ENCODE measurements at regions not wholly inside any gene's neighbourhood (a gene's known extent, or its start where the extent isn't known, plus 50 kb on each side); places are given as distances from the start of the nearest gene placed in this dataset.
"Not testable (repeated sequence)": the region's sequence is repeated elsewhere in the genome, so short reads cannot be mapped to it uniquely, and the experiment has no call there.

DNA sequence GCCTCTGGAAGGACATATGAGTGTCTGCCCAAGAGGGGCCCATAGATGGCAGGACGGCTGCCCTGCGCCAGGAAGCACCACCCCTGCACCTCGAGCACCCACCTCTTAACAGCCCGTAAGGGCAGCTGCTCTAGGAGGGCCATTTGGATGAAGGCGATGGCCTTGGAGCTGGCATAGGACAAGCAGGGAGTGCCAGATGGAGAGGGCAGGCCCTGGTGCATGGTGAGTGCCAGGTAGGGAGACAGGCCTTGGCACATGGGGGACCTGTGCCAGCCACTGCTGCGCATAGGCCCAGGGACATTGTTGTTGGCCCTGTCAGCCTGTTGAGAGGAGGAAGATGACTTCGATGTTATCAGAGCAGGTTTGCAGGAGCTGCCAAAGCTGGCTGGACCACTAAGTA is 134.2 kb downstream of the SLC25A46 start (continued):
- no peak for TF ChIP-seq GABPA (IDR thresholded peaks at IDR 0.05; ENCODE audit: low read depth)

DNA sequence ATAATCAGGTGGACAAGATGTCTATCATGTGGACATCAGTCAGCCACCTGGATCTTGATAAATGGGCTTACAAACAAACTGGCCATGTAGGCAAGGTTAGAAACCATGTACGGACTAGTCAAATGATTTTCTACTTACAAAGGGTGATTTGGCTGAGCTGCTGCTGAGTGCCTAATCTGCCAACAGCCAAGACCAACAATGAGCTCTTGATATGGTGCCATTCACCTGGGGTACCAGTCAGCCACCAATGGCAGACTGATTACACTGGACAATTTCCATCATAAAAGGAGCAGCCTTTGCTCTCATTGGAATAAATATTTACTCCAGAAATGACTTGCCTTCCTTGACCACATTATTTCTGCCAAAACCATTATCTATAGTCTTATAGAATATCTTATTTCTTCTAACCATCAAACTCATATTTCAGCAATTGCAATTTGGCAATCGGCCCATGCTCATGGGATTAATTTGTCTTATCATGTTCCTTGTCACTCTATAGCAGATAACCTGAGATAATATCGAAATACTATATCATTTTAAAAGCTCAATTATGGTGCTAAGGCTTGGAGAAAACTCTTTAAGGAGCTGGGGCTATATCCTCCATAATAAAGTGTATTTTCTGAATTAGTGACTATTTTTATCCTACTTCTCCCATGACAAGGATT is 135.1 kb downstream of the SLC25A46 start:
- no peak overlapping the region for H3K27ac ChIP-seq (ENCODE audit: low read depth in 2 of 2, low read length in 1 of 2)
- H3K36me3 ChIP-seq (replicated peaks in 1 of 2; ENCODE audit: control insufficient read depth in 1 of 2, insufficient read depth in 2 of 2, low read length in 1 of 2) = no peaks in the 10 kb centered on the region
- H2AFZ ChIP-seq (ENCODE audit: low read depth) = no peak overlapping the region
- H3K4me1 ChIP-seq (ENCODE audit: control insufficient read depth in 1 of 2, insufficient read depth in 2 of 2, low read depth in 1 of 2, low read length in 1 of 2) = no peaks in the 10 kb centered on the region
- H3K27me3 ChIP-seq (ENCODE audit: insufficient read depth) = no peaks in the 10 kb centered on the region
- H3K9me3 ChIP-seq = no peaks in the 10 kb centered on the region
- H3K9ac ChIP-seq = no peak overlapping the region
- H3K9me2 ChIP-seq = no peaks in the 10 kb centered on the region
- no peak overlapping the region for H3K4me2 ChIP-seq
- DNase-seq = no peak
- ChIA-PET CTCF (no interaction called here), POLR2A (no interaction called here)
- TF ChIP-seq, protein P1, sequence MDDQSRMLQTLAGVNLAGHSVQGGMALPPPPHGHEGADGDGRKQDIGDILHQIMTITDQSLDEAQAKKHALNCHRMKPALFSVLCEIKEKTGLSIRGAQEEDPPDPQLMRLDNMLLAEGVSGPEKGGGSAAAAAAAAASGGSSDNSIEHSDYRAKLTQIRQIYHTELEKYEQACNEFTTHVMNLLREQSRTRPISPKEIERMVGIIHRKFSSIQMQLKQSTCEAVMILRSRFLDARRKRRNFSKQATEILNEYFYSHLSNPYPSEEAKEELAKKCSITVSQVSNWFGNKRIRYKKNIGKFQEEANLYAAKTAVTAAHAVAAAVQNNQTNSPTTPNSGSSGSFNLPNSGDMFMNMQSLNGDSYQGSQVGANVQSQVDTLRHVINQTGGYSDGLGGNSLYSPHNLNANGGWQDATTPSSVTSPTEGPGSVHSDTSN (IDR thresholded peaks at IDR 0.05) = peak; percentile 49; the same call in 1 of the 2 replicates
- TF ChIP-seq GABPA (IDR thresholded peaks at IDR 0.05; ENCODE audit: low read depth) (no peak), RXRA (IDR thresholded peaks at IDR 0.05; ENCODE audit: borderline replicate concordance, low read depth) (no peak), EP300 (IDR thresholded peaks at IDR 0.05; ENCODE audit: borderline replicate concordance in 1 of 2, low read depth in 1 of 2, low read length in 1 of 2) (peak in 1 of 2 experiments; percentile 23; a peak in 1 of 4 replicates), POLR2AphosphoS5 (IDR thresholded peaks at IDR 0.05; ENCODE audit: low read depth, low read length) (no peak; the same call in 1 of the 2 replicates), MXI1 (IDR thresholded peaks at IDR 0.05; ENCODE audit: low read depth, low read length) (no peak), JUND (IDR thresholded peaks at IDR 0.05) (peak; percentile 18; the same call in 1 of the 2 replicates), NRF1 (IDR thresholded peaks at IDR 0.05; ENCODE audit: low read depth, low read length) (no peak), RCOR1 (IDR thresholded peaks at IDR 0.05; ENCODE audit: low read length) (no peak), TEAD4 (IDR thresholded peaks at IDR 0.05; ENCODE audit: borderline replicate concordance, insufficient read depth) (0 out of 2 replicates have a peak, but pooled peaks have one; percentile 16), GATA2 (CRISPR knock-in tag; IDR thresholded peaks at IDR 0.05) (no peak), NFIC (IDR thresholded peaks at IDR 0.05; ENCODE audit: borderline replicate concordance) (peak; percentile 51; the same call in 1 of the 2 replicates), TCF12 (IDR thresholded peaks at IDR 0.05) (peak; percentile 58; the same call in 1 of the 2 replicates), ELF1 (IDR thresholded peaks at IDR 0.05) (no peak), SMC3 (IDR thresholded peaks at IDR 0.05; ENCODE audit: low read depth, low read length) (no peak), RFX5 (IDR thresholded peaks at IDR 0.05; ENCODE audit: low read length) (no peak), FOSL2 (IDR thresholded peaks at IDR 0.05; ENCODE audit: borderline replicate concordance, low read depth) (no peak), CHD2 (IDR thresholded peaks at IDR 0.05; ENCODE audit: low read length, partially characterized antibody) (no peak)
- TF ChIP-seq, protein P2, sequence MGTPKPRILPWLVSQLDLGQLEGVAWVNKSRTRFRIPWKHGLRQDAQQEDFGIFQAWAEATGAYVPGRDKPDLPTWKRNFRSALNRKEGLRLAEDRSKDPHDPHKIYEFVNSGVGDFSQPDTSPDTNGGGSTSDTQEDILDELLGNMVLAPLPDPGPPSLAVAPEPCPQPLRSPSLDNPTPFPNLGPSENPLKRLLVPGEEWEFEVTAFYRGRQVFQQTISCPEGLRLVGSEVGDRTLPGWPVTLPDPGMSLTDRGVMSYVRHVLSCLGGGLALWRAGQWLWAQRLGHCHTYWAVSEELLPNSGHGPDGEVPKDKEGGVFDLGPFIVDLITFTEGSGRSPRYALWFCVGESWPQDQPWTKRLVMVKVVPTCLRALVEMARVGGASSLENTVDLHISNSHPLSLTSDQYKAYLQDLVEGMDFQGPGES (IDR thresholded peaks at IDR 0.05; ENCODE audit: low read depth, low read length) = no peak
- TF ChIP-seq, protein P3, sequence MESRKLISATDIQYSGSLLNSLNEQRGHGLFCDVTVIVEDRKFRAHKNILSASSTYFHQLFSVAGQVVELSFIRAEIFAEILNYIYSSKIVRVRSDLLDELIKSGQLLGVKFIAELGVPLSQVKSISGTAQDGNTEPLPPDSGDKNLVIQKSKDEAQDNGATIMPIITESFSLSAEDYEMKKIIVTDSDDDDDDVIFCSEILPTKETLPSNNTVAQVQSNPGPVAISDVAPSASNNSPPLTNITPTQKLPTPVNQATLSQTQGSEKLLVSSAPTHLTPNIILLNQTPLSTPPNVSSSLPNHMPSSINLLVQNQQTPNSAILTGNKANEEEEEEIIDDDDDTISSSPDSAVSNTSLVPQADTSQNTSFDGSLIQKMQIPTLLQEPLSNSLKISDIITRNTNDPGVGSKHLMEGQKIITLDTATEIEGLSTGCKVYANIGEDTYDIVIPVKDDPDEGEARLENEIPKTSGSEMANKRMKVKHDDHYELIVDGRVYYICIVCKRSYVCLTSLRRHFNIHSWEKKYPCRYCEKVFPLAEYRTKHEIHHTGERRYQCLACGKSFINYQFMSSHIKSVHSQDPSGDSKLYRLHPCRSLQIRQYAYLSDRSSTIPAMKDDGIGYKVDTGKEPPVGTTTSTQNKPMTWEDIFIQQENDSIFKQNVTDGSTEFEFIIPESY (IDR thresholded peaks at IDR 0.05; ENCODE audit: borderline replicate concordance, low read depth) = no peak
- H4K20me1 ChIP-seq (ENCODE audit: insufficient read depth) = no peaks in the 10 kb centered on the region
- H3K4me3 ChIP-seq (ENCODE audit: low read depth in 2 of 2, low read length in 1 of 2) = no peak overlapping the region
- H3K79me2 ChIP-seq (ENCODE audit: insufficient read depth) = no peaks in the 10 kb centered on the region
- no peaks in the 10 kb centered on the region for H3F3A ChIP-seq (replicated peaks; ENCODE audit: insufficient read depth)
- WGBS (ENCODE audit: low lambda C conversion rate) = 17% methylated on average over 3 of the region's 3 CpGs

DNA sequence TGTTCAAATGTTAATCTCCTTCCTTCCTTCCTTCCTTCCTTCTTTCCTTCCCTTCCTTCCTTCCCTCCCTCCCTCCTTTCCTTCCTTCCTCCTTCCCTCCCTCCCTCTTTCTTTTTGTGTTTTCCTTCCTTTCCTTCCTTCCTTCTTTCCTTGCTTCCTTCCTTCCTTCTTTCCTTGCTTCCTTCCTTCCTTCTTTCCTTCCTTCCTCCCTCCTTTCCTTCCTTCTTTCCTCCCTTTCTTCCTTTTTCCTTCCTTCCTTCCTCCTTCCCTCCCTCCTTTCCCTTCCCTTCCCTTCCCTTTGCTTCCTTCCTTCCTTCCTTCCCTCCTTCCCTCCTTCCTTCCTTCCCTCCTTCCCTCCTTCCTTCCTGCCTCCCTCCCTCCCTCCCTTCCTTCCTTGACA is 136.3 kb downstream of the SLC25A46 start:
- H3K4me3 ChIP-seq (ENCODE audit: low read depth in 2 of 2, low read length in 1 of 2); H3K9me2 ChIP-seq; H3F3A ChIP-seq (replicated peaks; ENCODE audit: insufficient read depth); DNase-seq; H3K79me2 ChIP-seq (ENCODE audit: insufficient read depth); H4K20me1 ChIP-seq (ENCODE audit: insufficient read depth); H3K27me3 ChIP-seq (ENCODE audit: insufficient read depth); H3K9me3 ChIP-seq; H3K4me1 ChIP-seq (ENCODE audit: control insufficient read depth in 1 of 2, insufficient read depth in 2 of 2, low read depth in 1 of 2, low read length in 1 of 2); H3K9ac ChIP-seq; POLR2A ChIA-PET; H3K36me3 ChIP-seq (replicated peaks in 1 of 2; ENCODE audit: control insufficient read depth in 1 of 2, insufficient read depth in 2 of 2, low read length in 1 of 2); H3K4me2 ChIP-seq; H2AFZ ChIP-seq (ENCODE audit: low read depth); H3K27ac ChIP-seq (ENCODE audit: low read depth in 2 of 2, low read length in 1 of 2); CTCF ChIA-PET: not testable (repeated sequence)

Measured in SK-N-SH (cell line).